ENCODE measurements at regions not wholly inside any gene's neighbourhood (a gene's known extent, or its start where the extent isn't known, plus 50 kb on each side); places are given as distances from the start of the nearest gene placed in this dataset.

DNA sequence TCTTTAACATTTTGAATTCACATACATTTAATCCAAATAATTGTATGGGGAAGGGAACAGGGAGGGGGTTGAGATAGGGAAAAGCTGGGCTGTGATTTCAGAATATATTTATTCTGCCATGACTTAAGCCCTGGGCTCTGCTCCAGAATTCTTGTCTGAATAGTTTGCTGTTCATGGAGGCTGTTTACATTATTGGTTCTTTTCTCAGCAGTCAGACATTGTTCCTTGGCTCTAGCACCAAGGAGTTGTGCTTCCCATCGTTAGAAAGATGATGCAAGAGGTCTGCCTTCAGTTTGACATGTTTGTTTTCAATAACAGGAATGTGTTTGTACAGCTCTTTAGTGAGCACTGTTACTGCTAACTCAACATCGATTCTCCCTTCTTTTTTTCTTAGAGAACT is 198.8 kb upstream of the CDYL start:
- peak; percentile 82 for DNase-seq (ENCODE audit: insufficient read length, low spot score, missing footprints)
- Histone ChIP-seq H3K9me3 (ENCODE audit: low read depth, low read length) (no peaks in the 10 kb centered on the region), H3K27me3 (ENCODE audit: insufficient read depth, low read length) (no peaks in the 10 kb centered on the region), H3K4me1 (ENCODE audit: insufficient read depth, low read length) (peaks cover 28% of the 10 kb centered on the region), H3K79me2 (ENCODE audit: insufficient read depth, low read length) (no peaks in the 10 kb centered on the region), H2AFZ (ENCODE audit: low read length) (peak overlapping the region; percentile 39), H3K4me2 (ENCODE audit: insufficient read depth, low read length) (no peak overlapping the region), H4K20me1 (ENCODE audit: insufficient read depth, low read length) (no peaks in the 10 kb centered on the region), H3K27ac (ENCODE audit: low read depth, low read length) (peak overlapping the region; percentile 59), H3K36me3 (ENCODE audit: insufficient read depth, low read length) (no peaks in the 10 kb centered on the region), H3K4me3 (ENCODE audit: insufficient read depth, low read length) (no peak overlapping the region)
- TF ChIP-seq, protein P1, sequence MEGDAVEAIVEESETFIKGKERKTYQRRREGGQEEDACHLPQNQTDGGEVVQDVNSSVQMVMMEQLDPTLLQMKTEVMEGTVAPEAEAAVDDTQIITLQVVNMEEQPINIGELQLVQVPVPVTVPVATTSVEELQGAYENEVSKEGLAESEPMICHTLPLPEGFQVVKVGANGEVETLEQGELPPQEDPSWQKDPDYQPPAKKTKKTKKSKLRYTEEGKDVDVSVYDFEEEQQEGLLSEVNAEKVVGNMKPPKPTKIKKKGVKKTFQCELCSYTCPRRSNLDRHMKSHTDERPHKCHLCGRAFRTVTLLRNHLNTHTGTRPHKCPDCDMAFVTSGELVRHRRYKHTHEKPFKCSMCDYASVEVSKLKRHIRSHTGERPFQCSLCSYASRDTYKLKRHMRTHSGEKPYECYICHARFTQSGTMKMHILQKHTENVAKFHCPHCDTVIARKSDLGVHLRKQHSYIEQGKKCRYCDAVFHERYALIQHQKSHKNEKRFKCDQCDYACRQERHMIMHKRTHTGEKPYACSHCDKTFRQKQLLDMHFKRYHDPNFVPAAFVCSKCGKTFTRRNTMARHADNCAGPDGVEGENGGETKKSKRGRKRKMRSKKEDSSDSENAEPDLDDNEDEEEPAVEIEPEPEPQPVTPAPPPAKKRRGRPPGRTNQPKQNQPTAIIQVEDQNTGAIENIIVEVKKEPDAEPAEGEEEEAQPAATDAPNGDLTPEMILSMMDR (IDR thresholded peaks at IDR 0.05; ENCODE audit: extremely low read depth, low read depth, low read length) = no peak

DNA sequence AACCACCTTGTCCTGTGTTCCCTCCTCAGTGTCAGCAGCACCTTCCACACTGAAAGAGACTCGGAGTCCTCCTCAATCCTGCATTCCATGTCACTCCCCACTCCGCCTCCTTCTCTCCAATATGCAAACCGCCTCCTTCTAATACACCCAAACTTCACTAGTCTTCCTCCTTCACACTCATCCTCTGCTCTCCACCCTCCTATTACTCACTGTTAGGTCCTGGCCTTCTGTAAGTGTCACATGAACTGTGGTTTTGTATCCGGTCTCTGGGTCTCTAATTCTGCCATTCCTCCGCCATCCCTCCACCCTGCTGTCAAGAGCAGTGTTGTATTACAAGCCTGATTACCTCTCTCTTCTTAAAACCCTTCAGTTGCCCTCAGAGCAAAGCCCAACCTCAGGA is 200.5 kb upstream of the CDYL start:
- Histone ChIP-seq H3K27me3 (ENCODE audit: insufficient read depth, low read length) (no peaks in the 10 kb centered on the region), H3K9me3 (ENCODE audit: low read depth, low read length) (no peaks in the 10 kb centered on the region), H4K20me1 (ENCODE audit: insufficient read depth, low read length) (no peaks in the 10 kb centered on the region), H3K79me2 (ENCODE audit: insufficient read depth, low read length) (no peaks in the 10 kb centered on the region), H3K36me3 (ENCODE audit: insufficient read depth, low read length) (no peaks in the 10 kb centered on the region), H3K4me3 (ENCODE audit: insufficient read depth, low read length) (no peak overlapping the region), H2AFZ (ENCODE audit: low read length) (peak overlapping the region; percentile 2), H3K4me2 (ENCODE audit: insufficient read depth, low read length) (peak overlapping the region; percentile 4), H3K4me1 (ENCODE audit: insufficient read depth, low read length) (peaks cover 13% of the 10 kb centered on the region), H3K27ac (ENCODE audit: low read depth, low read length) (no peak overlapping the region)
- TF ChIP-seq, protein P1 (IDR thresholded peaks at IDR 0.05; ENCODE audit: extremely low read depth, low read depth, low read length) = no peak
- DNase-seq (ENCODE audit: insufficient read length, low spot score, missing footprints) = no peak

DNA sequence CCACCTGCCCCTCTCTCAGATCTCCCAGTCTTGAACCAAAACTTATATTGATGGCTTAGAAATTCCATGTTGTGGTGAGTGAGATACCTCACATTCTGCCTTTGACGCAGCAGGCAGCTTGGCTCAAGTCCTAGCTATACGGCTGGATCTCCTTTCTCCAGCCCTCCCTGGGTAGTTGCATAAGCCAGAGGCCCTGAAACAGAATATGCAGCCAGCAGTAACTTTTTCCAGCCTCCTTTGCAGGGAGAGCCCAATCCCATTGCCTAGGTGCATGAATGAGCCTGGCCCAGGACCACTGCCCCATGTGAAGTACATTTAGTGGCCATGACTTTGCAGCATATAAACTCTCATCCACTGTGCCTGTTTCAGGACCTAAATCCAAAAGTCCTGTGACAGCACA is 202.2 kb upstream of the CDYL start:
- Histone ChIP-seq H3K4me3 (ENCODE audit: insufficient read depth, low read length) (no peak overlapping the region), H3K79me2 (ENCODE audit: insufficient read depth, low read length) (no peaks in the 10 kb centered on the region), H3K4me1 (ENCODE audit: insufficient read depth, low read length) (peaks cover 13% of the 10 kb centered on the region), H3K36me3 (ENCODE audit: insufficient read depth, low read length) (no peaks in the 10 kb centered on the region), H3K9me3 (ENCODE audit: low read depth, low read length) (no peaks in the 10 kb centered on the region), H2AFZ (ENCODE audit: low read length) (no peak overlapping the region), H3K4me2 (ENCODE audit: insufficient read depth, low read length) (no peak overlapping the region), H3K27ac (ENCODE audit: low read depth, low read length) (no peak overlapping the region), H4K20me1 (ENCODE audit: insufficient read depth, low read length) (no peaks in the 10 kb centered on the region), H3K27me3 (ENCODE audit: insufficient read depth, low read length) (no peaks in the 10 kb centered on the region)
- TF ChIP-seq, protein P1 (IDR thresholded peaks at IDR 0.05; ENCODE audit: extremely low read depth, low read depth, low read length) = no peak
- DNase-seq (ENCODE audit: insufficient read length, low spot score, missing footprints) = no peak

DNA sequence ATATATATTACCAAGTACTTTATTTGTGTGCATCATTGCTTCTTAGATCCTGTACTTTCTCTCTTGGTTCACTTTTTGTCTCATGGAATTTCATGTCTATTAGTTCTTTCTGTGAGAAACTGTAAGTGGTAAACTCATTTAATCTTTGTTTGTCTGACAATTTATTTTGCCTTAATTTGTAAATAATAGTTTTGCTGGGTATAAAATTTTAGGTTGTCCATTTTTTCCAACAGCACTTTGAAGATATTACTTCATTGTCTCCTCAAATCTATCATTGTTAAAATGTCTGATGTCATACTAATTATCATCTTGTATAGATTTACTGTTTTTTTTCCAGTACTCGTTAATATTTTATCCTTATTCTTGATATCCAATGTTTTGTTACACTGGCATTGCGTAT is 205.2 kb upstream of the CDYL start:
- Histone ChIP-seq H2AFZ (ENCODE audit: low read length) (no peak overlapping the region), H3K27me3 (ENCODE audit: insufficient read depth, low read length) (no peaks in the 10 kb centered on the region), H4K20me1 (ENCODE audit: insufficient read depth, low read length) (no peaks in the 10 kb centered on the region), H3K4me3 (ENCODE audit: insufficient read depth, low read length) (no peak overlapping the region), H3K79me2 (ENCODE audit: insufficient read depth, low read length) (no peaks in the 10 kb centered on the region), H3K9me3 (ENCODE audit: low read depth, low read length) (no peaks in the 10 kb centered on the region), H3K4me1 (ENCODE audit: insufficient read depth, low read length) (peaks cover 15% of the 10 kb centered on the region), H3K27ac (ENCODE audit: low read depth, low read length) (no peak overlapping the region), H3K4me2 (ENCODE audit: insufficient read depth, low read length) (no peak overlapping the region), H3K36me3 (ENCODE audit: insufficient read depth, low read length) (no peaks in the 10 kb centered on the region)
- TF ChIP-seq, protein P1 (IDR thresholded peaks at IDR 0.05; ENCODE audit: extremely low read depth, low read depth, low read length) = no peak
- no peak for DNase-seq (ENCODE audit: insufficient read length, low spot score, missing footprints)
